Left ventricle myocardium inferior (tissue), 1 donor: ENCODE measurements at regions not wholly inside any gene's neighbourhood (a gene's known extent, or its start where the extent isn't known, plus 50 kb on each side); places are given as distances from the start of the nearest gene placed in this dataset.

Experiments used
- DNase-seq: peaks from one replicate; pipeline ENCODE4 v3.0.0-alpha.2; 2020
- H3K27ac ChIP-seq: fragments of 200-600 bp; replicated peaks from 2 replicates; pipeline ENCODE4 v1.8.0; 2021
- H3K27me3 ChIP-seq: fragments of 200-600 bp; 2 replicates; pipeline ENCODE4 v1.8.0; 2021; ENCODE audit warnings: low read depth
- H3K36me3 ChIP-seq: fragments of 200-600 bp; 2 replicates; pipeline ENCODE4 v1.8.0; 2021
- H3K4me1 ChIP-seq: fragments of 200-600 bp; 2 replicates; pipeline ENCODE4 v1.8.0; 2021
- H3K4me3 ChIP-seq: fragments of 200-600 bp; 2 replicates; pipeline ENCODE4 v1.8.0; 2021; ENCODE audit warnings: mild to moderate bottlenecking, moderate library complexity
- H3K9me3 ChIP-seq: fragments of 200-600 bp; replicated peaks from 2 replicates; pipeline ENCODE4 v1.8.0; 2021
- intact Hi-C: fragments of 100-400 bp; cut with micrococcal nuclease; formaldehyde crosslinking; loops from one replicate; pipeline ENCODE4 v1.11.0; 2022
- TF ChIP-seq, protein P1 (sequence below): fragments of 200-600 bp; IDR thresholded peaks from 2 replicates; pipeline ENCODE4 v1.8.0; 2021; ENCODE audit warnings: antibody characterized with exemption, mild to moderate bottlenecking, borderline replicate concordance
- donor health status: DM: no; HTN: yes; CAD: no; lungs with severe emphysema.

DNA sequence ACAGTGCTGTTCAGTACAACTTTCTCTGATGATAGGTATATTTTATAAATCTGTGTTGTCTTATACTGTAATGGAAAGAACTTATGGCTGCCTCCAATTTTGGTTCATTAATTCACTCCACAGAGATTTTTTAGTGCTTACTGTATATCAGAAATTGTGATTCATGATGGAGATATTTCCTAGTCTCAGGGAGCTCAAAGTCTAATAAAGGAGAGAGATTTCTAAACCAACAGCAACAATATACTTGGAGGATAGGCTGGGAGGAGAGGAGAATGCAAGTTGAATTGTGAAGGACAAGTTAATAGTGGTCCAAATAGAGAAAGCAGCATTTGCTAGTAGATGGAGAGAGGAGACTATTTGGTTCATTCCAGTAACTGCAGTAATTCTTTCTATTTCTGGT lies 63.5 kb downstream of the TANC2 start:
- Histone ChIP-seq H3K4me3 (no peak overlapping the region), H3K36me3 (no peaks in the 10 kb centered on the region), H3K27me3 (no peaks in the 10 kb centered on the region), H3K27ac (no peak overlapping the region), H3K9me3 (peaks cover 6% of the 10 kb centered on the region), H3K4me1 (no peaks in the 10 kb centered on the region)
- intact Hi-C loops, result no loop called here
- TF ChIP-seq, protein P1, sequence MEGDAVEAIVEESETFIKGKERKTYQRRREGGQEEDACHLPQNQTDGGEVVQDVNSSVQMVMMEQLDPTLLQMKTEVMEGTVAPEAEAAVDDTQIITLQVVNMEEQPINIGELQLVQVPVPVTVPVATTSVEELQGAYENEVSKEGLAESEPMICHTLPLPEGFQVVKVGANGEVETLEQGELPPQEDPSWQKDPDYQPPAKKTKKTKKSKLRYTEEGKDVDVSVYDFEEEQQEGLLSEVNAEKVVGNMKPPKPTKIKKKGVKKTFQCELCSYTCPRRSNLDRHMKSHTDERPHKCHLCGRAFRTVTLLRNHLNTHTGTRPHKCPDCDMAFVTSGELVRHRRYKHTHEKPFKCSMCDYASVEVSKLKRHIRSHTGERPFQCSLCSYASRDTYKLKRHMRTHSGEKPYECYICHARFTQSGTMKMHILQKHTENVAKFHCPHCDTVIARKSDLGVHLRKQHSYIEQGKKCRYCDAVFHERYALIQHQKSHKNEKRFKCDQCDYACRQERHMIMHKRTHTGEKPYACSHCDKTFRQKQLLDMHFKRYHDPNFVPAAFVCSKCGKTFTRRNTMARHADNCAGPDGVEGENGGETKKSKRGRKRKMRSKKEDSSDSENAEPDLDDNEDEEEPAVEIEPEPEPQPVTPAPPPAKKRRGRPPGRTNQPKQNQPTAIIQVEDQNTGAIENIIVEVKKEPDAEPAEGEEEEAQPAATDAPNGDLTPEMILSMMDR, result no peak
- DNase-seq, result no peak

DNA sequence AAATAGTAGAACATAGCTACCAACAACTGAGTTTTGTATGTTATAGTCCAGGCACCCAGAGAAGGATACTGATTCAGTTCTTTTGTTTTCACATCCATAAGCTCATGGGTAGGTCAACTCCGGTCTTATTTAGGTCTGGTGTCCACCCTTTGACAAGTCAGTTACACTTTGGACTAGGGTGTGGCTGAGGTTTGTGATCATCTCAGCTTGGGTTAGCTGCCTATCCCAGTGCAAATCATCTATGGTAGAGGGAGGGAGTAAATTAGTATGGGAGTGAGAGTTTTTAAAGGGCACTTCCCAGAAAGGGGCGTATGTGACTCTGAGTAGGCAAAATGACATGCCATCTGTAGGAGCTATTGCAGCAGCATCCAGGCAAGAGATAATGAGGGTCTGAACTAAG lies 66.1 kb downstream of the TANC2 start:
- Histone ChIP-seq H3K36me3 (no peaks in the 10 kb centered on the region), H3K4me3 (no peak overlapping the region), H3K9me3 (peaks cover 6% of the 10 kb centered on the region), H3K4me1 (no peaks in the 10 kb centered on the region), H3K27ac (no peak overlapping the region), H3K27me3 (no peaks in the 10 kb centered on the region)
- intact Hi-C loops, result no loop called here
- TF ChIP-seq, protein P1, result no peak
- no peak for DNase-seq

DNA sequence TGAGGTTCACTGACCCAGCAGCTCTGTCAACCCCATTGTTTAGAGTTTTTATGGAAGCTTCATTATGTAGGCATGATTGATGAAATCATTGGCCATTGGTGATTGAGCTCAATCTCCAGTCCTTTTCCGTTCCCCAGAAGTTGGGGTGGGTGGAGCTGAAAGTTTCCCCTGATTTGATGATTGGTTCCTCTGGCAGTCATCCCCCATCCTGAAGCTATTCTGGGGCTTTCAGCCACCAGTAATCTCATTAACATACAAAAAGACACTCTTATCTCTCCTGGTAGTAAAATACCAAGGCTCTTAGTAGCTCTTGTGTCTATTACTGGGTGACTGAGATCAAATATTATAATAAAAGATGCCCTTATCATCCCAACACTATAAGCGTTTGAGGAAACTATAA lies 67.1 kb downstream of the TANC2 start:
- intact Hi-C loops, result no loop called here
- TF ChIP-seq, protein P1, result no peak
- Histone ChIP-seq H3K9me3 (peaks cover 6% of the 10 kb centered on the region), H3K27ac (no peak overlapping the region), H3K4me1 (no peaks in the 10 kb centered on the region), H3K36me3 (no peaks in the 10 kb centered on the region), H3K27me3 (no peaks in the 10 kb centered on the region), H3K4me3 (no peak overlapping the region)
- DNase-seq, result no peak

DNA sequence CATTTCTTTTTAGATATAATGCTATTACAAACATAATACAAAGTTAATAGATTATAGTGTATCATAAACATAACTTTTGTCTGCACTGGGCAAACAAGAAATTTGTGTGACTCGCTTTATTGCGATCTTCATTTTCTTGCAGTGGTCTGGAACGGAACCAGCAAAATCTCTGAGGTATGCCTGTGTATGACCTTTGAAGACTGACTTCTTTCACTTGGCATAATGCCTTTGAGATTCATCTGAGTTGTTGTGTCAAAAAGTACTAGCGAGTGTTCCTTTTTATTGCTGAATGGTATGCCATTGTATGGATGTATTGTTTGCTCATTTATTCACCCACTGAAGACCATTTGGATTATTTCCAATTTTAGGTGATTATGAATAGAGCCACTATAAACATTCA lies 69.2 kb downstream of the TANC2 start:
- Histone ChIP-seq H3K4me3 (no peak overlapping the region), H3K9me3 (peaks cover 6% of the 10 kb centered on the region), H3K27me3 (no peaks in the 10 kb centered on the region), H3K27ac (no peak overlapping the region), H3K4me1 (peaks cover 4% of the 10 kb centered on the region), H3K36me3 (no peaks in the 10 kb centered on the region)
- intact Hi-C loops, result no loop called here
- TF ChIP-seq, protein P1, result no peak
- no peak for DNase-seq

DNA sequence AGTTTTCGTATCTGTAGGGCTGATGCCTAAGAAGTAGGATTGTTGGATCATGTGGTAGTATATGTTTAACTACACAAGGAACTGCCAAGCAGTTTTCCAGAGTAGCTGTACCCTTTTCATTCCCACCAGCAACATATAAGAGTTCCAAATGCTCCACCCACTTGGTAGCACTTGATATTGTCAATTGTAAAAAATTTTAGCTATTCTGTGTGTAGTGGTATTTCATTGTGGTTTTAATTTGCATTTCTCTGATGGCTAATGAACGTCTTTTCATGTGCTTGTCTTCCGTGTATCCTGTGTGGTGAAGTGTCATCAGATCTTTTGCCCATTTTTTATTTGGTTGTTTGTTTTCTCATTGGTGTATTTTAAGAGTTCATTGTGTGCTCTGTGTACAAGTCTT lies 69.7 kb downstream of the TANC2 start:
- TF ChIP-seq, protein P1, result no peak
- Histone ChIP-seq H3K4me1 (peaks cover 8% of the 10 kb centered on the region), H3K36me3 (no peaks in the 10 kb centered on the region), H3K27me3 (no peaks in the 10 kb centered on the region), H3K9me3 (peaks cover 6% of the 10 kb centered on the region), H3K4me3 (no peak overlapping the region), H3K27ac (no peak overlapping the region)
- DNase-seq, result no peak
- intact Hi-C loops, result no loop called here

DNA sequence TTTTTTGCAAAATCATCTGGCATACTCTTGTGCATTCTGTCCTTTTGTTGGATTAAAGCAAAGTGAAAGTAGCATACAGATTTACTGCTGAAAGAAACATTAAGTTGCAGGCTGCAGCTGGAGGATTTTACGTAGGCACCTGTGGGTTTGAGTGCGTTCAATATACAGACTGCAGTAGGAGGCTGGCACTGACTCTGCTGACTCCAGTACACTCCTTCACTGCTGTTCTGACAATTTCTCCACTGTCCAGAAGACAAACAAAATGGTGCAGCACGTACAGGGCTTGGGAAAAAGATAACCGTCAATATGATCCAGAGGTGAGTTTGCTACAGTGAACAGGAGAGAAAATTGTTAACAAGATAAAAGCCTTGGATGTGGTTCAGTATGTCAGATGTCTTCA lies 73.3 kb downstream of the TANC2 start:
- intact Hi-C loops, result no loop called here
- DNase-seq, result no peak
- H3K27me3 ChIP-seq, result no peaks in the 10 kb centered on the region
- H3K4me3 ChIP-seq, result no peak overlapping the region
- TF ChIP-seq, protein P1, result no peak
- H3K36me3 ChIP-seq, result no peaks in the 10 kb centered on the region
- peaks cover under 1% of the 10 kb centered on the region for H3K9me3 ChIP-seq
- no peak overlapping the region for H3K27ac ChIP-seq
- peaks cover 8% of the 10 kb centered on the region for H3K4me1 ChIP-seq
